GM11168 (cell line): ENCODE measurements at regions not wholly inside any gene's neighbourhood (a gene's known extent, or its start where the extent isn't known, plus 50 kb on each side); places are given as distances from the start of the nearest gene placed in this dataset.

Experiments used
- in situ Hi-C: fragments of 300-500 bp; cut with MboI; formaldehyde crosslinking; loops from one replicate; pipeline ENCODE4 v1.12.0; 2022; ENCODE audit warnings: low sequenced_read_pairs; ENCODE audit not compliant: unreplicated experiment

DNA sequence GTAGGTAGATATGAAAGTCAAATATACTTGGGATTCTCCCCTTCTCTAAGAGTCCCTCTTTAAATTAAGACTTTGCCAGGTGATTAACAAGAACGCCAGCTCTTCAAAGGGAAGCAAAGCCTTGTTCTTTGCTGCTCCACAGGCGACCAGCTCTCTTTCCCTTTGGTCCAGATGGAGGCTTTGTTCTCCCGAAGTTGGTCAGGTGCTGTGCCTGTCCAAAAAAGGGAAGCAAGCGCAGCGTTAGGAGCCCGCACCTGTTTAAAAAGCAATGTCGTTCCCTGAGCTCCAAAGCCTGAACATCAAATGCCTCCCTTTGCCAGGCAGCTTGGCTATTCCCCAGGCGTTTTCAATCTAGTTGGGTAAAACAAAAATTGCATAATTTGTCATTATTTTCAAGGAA, 1913.1 kb upstream of the PIK3C3 start:
- in situ Hi-C loops = no loop called here

DNA sequence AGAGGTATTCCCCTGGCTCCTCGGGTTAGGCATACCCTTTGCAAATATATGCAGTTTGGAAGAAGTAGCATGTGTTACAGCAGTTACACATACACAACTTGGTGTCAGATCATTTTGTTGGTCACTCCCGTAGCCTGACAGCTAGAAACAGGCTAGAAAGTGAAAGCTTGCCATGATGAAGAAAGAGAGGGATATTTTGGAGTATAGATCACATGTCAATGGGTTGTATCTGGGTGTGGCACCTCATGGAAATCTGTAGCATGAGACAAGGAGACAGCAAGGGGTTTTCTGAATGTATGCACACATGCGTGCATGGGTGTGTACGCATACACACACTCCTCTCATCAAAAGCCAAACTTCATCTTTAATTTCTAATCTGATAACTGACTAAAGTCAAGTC, 1914.5 kb upstream of the PIK3C3 start:
- in situ Hi-C loops = no loop called here

DNA sequence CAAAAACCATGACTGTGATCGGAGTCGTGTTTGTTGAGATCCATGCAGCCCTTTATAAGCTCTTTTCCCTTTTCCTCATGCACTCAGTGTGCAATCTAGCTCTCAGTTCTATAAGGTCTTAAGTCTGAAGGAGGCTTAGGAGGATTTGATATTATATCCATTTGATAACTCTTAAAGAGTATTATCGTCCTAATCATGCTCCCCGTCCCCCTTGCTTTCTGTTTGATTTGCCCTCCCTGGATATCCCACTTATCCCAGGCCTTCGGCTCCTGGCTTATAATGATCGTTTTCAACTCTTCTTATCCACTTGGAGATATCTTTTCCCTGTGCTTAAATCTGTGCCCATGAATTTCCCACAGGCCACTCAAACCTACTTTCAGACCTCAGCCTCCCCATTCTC, 1917.7 kb upstream of the PIK3C3 start:
- in situ Hi-C loops = no loop called here

DNA sequence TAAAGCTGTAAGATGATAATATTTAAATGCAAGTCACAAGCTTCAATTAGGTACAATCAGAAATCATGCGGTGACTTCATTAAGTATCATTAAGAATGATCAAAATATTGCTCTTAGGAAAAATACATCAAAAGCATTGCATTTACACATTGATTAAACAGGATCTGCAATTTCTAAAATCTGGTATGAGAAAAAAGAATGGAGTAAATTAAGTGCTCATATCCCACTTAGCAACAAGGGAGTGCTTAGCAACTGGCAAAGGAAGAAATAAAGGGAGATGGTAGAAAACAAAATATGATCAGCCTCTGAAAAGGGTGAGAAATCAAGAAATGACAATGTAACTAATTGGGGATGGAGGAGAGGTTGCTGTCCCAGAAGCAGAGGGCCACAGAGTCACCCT, 1918.2 kb upstream of the PIK3C3 start:
- in situ Hi-C loops = no loop called here

DNA sequence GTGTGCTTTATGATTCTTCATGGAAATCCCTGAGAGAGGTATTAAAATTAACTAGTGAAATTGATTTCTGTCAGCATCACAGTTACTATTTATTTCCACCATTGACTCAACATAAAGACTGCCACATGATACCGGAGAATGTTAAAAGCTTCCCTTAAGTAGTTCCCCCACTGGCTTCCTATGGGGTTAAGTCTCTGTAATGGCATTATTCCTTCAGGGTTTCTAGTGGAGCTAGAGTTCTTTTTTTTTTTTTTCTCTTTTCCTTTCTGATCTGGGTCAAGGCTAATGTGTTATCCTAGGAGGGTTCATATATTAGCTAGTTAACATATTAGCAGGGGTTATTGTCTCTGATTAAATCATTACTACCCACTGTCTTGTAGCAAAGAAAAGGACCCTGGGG, 1919.1 kb upstream of the PIK3C3 start:
- in situ Hi-C loops = no loop called here

DNA sequence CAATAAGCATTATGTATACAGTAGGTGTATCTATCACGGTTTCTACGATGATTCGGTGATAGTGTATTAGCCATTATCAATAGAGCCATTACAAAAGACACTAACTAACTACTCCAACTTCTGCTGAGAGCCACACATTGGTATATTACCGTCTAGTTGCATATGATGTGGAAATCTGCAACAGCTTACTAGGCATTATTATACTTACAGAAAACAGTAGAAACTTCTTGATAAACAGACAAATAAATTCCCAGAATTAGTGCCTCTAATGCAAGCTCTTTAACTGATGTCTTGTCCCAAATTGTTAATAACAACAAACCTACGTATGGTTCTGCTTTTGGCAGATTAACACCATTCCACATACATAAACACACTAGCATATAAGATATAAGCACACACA, 1923.0 kb upstream of the PIK3C3 start:
- in situ Hi-C loops = no loop called here

DNA sequence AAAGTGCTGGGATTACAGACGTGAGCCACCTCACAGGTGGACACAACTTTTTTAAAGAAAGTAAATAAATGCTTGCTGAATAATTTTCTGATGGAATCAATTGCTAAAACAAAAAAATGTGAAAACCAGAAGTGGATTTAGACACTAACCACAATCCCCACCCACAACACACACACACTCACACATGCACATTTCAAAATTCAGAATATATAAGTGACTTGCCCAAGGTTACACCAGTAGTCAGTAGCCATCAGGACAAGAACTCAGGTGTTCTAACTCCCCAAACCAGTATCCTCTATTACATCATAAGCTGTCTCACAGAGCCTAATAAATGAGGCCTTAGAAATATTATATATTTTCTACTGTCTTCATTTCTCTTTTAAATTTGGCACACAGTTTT, 1923.6 kb upstream of the PIK3C3 start:
- in situ Hi-C loops = no loop called here

DNA sequence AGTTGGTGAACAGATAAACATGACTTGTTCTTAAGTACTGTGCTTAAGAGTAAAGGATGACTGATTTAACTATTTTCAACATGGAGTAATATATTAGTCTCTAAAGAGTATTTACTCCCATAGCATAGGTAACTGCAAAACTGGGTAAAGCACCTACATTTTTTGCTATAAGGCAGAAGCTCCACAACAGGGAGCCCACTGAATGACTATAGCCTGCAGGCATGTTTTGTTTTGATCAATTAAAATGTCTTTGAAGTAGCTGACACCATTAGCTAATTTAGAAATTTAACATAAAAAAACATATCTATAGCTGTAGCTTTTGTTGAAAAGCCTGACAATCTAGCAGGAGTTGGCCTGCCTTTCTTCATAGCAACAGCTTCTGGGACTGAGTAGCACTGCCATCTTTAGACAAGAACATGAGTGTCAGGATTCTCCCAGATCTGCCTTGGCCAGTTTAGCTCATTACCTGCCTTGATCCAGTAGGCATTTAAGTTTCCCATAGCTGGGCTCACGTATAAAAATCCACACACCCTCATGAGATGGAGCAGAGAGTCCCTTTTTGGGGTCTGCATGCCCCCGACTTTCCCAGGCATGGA, 1935.1 kb upstream of the PIK3C3 start:
- in situ Hi-C loops = no loop called here

DNA sequence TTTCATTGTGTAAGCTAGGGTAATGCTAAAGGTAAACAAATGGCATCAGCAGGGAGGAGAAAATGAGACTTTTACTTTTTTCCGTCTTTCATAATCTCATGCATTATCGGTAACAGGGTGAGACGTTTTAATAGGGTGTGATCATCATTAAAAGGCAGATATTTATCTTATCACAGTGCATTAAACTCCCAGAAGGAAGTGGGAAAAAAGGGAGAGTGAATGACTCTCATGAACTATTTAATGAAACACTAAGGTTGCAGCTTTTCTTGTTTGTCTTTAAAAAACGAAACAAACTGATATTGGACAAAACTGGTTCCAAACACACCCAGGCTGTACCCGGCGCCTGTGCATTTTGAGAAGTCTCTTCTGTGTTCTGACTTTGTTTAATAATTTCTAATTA, 1936.8 kb upstream of the PIK3C3 start:
- in situ Hi-C loops = no loop called here

DNA sequence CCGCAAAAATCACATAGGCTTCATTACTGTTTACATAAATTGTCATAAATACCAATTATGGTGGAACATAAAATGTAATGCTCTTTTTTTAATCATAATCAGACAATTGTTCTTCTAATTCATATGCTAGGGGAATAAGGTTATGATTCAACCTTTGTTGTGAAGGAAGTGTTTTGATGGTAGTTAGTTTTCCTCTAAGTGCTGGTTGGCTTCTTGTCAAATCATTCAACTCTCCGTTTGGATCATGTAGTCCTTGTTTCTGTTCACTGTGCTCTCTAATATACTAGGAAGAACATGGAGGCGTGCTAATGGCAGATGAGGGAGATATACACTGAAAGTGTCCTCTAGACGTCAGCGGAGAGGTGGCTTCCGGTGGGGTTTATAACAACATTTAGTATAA, 1938.0 kb upstream of the PIK3C3 start:
- in situ Hi-C loops = no loop called here

DNA sequence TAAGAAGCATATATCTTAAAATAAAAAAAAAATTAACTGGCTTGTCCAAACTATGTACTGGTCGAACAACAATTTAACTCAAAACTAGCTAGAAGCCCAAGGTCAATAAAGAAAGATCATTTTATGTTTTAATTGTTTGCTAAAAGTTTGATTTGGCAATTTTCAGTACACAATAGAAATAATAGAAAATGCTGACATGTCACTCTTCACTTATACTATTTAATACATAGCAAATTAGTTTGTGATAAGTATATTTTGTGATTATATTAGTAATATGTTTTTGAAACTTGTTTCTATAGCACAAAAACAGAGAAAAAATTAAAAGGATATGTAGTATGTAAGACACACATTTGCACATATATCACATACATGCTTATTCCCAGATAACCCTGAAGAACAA, 1938.6 kb upstream of the PIK3C3 start:
- in situ Hi-C loops = no loop called here

DNA sequence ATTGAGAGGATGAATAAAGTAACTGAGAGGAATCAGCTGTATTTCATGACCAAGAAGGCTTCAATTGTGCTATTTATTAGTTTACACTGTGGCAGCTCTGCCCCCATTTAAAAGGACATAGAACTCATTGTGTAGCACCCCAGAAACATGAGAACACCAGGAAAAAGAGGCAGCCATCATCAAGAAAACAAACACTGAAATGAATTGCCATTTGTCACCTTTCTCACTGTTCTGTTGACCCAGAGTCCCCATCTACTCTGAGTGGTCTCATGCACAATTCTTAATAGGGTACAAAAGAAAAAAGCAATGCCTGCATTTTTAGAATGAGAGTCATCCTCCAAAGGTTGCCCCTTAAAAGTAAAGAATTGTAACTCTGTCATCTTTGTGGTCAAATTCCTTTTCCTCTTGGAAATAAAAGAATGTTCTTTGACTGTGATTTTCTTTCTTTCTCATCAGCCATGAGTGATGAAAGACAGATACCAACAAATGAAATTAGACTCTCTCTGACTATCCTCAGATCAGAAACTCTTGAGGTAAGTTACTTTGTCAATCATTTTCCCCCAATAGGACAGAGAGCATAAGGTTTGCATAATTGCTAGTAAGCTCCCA, 1941.9 kb upstream of the PIK3C3 start:
- in situ Hi-C loops = no loop called here

DNA sequence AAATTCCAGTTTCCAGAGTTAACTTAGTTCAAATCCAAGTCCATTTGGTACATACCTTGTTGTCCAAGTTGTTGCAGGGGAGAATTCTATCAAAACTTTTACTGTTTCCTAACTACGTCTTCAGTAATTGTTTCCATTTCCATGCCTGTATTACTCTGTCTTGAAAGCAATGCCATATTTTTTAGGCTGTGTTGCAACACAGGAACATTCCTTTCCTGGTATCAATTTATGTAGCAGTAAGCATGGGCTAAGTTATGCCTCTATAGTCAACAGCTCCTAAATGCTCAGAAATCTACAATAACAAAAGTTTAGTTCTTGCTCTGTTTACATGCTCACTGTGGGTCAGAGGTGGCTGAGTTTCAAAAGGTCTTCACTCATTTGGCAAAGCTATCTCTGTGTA, 1943.8 kb upstream of the PIK3C3 start:
- in situ Hi-C loops = no loop called here

DNA sequence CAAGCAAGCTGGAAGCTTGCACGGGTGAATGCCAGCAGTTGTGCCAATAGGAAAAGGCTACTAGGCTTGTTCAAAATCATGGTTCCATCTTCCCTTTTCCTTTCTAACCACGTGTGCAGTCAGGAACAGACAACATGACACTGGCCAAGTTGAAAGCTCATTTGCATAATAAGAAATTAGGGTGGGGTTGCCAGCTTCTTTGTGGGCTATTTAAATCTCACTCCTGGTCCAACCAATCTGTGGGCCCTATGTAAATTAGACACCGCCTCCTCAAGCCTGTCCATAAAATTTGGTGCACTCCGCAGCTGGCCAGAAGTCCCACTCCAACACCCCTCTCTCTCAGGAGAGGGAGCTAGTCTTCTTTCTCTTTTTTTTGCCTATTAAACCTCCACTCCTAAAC, 1948.4 kb upstream of the PIK3C3 start:
- in situ Hi-C loops = no loop called here

DNA sequence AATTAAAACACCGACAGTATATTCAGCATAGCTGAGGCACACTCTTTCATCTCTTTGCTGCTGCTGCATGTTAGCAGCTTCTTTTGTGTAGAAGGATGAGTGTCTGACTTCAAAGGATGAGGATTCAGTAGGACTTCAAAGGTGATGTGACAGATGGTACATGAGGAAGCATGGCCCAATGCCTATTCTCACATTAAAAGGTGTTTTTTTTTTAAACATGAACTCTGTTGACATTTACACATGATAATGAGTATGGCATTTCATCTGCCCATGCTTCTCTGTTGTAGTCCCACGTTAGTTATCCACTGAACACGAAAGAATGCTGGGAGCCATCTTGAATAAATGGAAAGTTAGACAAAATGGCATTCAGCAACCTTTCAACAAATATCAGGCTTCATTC, 1950.8 kb upstream of the PIK3C3 start:
- in situ Hi-C loops = no loop called here

DNA sequence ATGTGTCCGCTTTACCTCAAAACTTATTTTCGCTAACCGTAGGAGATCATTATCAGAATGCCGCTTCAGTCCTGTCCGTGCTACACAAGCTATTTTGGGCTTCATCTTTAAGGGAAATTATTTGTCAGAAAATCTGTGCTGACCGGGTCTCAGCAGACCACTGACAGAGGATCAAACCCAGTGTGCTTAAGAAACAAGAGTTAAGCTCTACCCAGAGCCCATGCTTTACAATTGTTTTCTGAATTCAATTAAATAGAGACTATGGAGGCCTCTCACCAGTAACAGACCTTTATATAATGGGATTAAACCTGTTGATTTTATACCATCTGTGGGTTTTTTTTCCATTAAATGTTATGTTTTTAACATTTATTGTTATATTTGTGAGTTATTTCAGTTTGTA, 1956.7 kb upstream of the PIK3C3 start:
- in situ Hi-C loops = no loop called here

DNA sequence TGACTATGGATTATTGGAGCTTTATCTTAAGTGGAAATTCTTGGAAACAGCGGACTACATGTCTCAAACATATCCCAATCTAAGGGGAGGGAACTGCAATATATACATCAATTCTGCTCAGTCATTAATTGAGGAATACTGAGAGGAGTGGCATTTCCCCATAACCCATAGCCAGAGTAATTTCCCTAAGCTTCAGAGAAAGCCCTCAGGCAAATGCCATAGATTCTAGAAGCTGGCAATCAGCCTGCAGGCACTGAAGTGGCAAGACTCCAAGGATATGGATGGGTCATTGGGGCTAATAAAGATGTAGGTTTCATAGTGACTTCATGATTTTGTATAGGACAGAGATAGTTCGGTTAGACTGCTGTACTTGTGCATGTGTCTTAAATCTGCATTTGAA, 1960.5 kb upstream of the PIK3C3 start:
- in situ Hi-C loops = no loop called here

DNA sequence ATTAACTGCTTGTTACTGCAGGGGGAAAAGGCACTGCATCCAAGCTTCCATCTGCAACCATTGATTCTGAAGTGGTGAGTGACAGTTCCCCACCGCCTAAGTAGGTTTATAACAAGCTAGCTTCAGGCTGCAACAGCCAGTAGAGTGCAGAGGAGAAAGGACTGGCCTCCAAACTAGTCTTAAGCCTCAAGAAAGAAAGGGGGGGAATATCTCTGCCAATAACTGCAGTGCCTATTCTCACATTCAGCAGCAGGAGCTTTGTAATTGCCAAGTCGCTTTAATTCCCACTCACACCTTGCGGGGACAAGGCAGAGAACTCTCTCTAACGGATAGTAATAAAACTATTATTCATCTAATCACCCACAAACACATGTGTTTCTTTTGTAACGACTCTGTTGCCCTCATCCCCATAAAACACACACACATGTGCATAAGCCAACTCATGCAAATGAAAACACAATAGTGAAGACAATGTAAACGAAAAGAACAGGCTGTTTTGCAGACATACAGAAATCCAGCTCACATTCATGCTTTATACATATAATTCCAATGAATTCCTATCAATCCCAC, 1963.3 kb upstream of the PIK3C3 start:
- in situ Hi-C loops = no loop called here

DNA sequence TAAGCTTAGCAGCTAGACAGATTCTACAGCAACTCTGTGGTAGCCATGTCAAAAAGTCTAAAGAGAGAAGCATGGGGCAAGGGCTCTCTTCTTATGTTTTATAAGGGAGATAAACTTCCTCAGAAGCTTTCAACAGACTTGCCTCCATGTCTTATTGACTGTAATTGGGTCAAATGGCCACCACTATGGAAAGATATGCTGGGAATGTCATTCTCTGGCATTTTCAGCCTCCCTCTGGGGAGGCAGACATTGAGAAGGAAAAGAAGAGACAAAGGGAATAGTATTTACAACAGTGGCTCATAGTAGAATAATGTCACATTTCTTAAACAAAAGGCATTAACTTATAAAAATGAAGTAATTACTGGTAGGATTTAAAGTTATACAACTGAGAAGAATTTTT, 1964.5 kb upstream of the PIK3C3 start:
- in situ Hi-C loops = no loop called here

DNA sequence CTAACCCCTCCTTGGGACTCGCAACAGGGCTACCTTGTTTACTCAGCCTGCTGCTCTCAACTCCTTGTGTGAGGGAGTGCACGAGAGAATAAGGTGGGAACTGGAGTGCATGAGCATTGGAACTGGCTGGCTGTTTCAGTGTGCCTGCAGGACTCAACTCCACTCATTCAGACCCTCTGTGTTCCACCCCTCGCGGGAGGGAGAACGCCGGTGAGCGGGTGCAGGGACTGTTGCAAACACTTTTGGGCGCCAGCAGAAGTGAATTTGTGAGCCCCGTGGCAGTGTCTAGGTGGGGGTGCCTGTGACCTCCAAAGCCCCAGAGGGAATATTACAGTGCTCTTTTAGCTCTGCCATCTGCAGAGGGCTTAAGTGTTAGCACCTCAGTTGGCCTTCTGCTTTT, 1978.3 kb upstream of the PIK3C3 start:
- in situ Hi-C loops = no loop called here

DNA sequence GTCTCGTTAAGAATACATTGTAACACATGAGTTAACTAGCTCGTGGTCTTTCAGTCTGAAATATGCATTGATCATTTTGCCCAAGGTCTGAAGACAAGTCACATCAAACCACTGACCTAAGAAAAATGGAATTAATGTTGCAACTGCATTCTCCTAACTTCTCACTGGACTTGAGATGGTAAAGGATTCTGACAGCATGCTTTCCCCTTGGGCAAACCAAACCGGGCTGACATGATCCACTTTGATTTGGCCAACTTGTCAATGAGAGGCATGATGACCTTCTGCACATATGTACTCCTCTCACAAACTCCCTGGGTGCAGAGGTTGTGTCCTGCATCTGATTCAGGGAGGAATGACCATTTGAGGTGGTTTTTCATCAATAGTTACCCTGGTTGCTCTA, 1982.5 kb upstream of the PIK3C3 start:
- in situ Hi-C loops = no loop called here

DNA sequence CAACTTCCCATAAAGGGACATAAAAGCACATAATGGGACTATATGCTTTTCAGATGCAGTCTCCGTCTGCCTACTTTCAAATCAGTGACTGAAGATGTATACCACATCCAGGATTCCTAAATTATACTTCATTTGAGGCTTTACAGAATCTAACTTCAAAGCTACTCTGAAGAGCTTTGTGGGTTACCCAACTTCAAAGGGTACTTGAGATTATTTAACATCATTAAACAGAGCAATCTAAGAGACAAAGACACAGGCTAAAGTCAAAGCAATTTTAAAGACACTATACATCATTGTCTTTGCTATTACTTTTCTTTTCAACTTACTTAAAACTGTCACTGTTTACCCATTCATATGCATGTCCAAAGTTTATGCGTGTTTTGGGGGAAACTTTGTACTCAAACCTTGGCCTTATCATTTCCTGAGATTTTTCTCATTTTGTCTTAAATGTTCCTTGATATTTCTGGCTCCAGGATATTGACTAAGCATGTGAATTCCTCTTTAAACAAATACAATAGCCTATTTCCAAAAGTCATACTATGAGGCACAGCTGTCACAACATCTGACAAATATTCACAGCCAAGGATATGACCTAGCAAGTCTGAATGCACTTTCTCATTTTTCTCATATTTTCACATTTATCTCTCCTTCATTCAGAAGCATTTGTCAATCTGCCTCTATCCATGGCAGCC, 1985.1 kb upstream of the PIK3C3 start:
- in situ Hi-C loops = no loop called here
